22Rv1 (cell line): ENCODE measurements at regions not wholly inside any gene's neighbourhood (a gene's known extent, or its start where the extent isn't known, plus 50 kb on each side); places are given as distances from the start of the nearest gene placed in this dataset.

Experiments
- H3K27ac ChIP-seq: fragments of 450-650 bp; 2 replicates; pipeline ENCODE4 v1.5.1; 2017
- CTCF ChIP-seq: fragments of 450-650 bp; IDR thresholded peaks from 2 replicates; pipeline ENCODE4 v1.5.1; 2017; ENCODE audit warnings: mild to moderate bottlenecking
- ZFX ChIP-seq: fragments of 450-650 bp; IDR thresholded peaks from 2 replicates; pipeline ENCODE4 v1.6.1; 2017; ENCODE audit warnings: antibody characterized with exemption, borderline replicate concordance

GRCh38 chr1:244256086-244256676 lies 195.5 kb downstream of the ADSS2 start:
- TF ChIP-seq ZFX (no peak), CTCF (no peak)
- no peak overlapping the region for H3K27ac ChIP-seq

DNA sequence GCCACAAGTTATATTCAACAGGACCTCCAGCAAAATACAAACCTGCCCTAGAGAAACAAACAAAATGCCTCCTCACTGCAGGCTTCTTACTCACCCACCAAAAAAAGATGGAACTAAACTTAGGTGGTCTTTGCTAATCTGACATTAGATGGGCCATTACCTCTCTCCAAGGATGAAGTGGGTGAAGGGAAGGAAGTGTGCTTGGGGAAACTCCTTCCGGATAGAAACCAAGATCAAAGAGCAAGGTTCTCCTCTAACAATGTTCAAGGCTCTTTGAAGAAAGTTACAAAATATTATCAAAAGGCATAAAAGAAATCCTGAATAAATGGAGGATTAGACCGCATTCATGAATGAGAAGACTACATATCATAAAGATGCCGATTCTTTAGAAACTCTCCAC lies 187.5 kb downstream of the ADSS2 start:
- H3K27ac ChIP-seq: no peak overlapping the region
- TF ChIP-seq CTCF (no peak), ZFX (no peak)

DNA sequence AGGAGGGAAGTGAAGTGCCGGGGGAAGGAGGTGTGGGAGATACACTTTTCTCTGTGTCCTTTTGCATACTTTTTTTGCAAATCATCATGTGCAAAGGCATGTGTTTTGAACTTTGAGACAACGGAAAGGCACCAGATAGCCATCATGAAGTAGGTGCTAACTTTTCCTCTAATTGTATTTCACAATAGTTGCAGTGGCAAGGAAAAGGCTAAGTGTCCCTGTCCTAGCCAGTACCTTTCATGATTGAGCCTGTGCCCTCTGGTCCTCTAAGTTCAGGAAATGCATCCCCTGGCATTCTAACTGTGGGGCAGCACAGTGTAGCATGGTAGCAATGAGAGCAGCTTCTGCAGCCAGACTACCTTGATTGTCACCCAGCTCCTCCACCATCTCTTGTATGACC lies 186.2 kb downstream of the ADSS2 start:
- no peak for TF ChIP-seq CTCF
- TF ChIP-seq ZFX: no peak
- no peak overlapping the region for H3K27ac ChIP-seq

- TF ChIP-seq CTCF: no peak
- TF ChIP-seq ZFX: no peak
Measured at GRCh38 chr1:244269169-244269568, 182.5 kb downstream of the ADSS2 start.

GRCh38 chr1:244271004-244271403 lies 180.7 kb downstream of the ADSS2 start:
- no peak overlapping the region for H3K27ac ChIP-seq
- no peak for TF ChIP-seq CTCF
- no peak for TF ChIP-seq ZFX

More at GRCh38 chr1:244269169-244269568, 182.5 kb downstream of the ADSS2 start:
- H3K27ac ChIP-seq: no peak overlapping the region

- no peak overlapping the region for H3K27ac ChIP-seq
Measured at GRCh38 chr1:244271691-244272308, 179.9 kb downstream of the ADSS2 start.

More at GRCh38 chr1:244271691-244272308, 179.9 kb downstream of the ADSS2 start:
- no peak for TF ChIP-seq CTCF
- no peak for TF ChIP-seq ZFX
